Bronchial epithelial cell (primary cell): ENCODE measurements at regions not wholly inside any gene's neighbourhood (a gene's known extent, or its start where the extent isn't known, plus 50 kb on each side); places are given as distances from the start of the nearest gene placed in this dataset.

Experiments
- DNase-seq: peaks from one replicate; pipeline ENCODE4 v3.0.0-alpha.2; 2010; ENCODE audit warnings: low read depth
- FAIRE-seq: peaks from 2 replicates; lab custom pipeline; 2011; peaks lifted over from hg19 to GRCh38; lab: Jason Lieb, UNC
- H3K27me3 ChIP-seq: 2 replicates; pipeline ENCODE4 v1.5.1; 2011; ENCODE audit warnings: low read length; ENCODE audit not compliant: control insufficient read depth, insufficient read depth
- H3K36me3 ChIP-seq: 2 replicates; pipeline ENCODE4 v1.5.1; 2011; ENCODE audit warnings: low read length; ENCODE audit not compliant: control insufficient read depth, insufficient read depth
- H3K4me3 ChIP-seq: 2 replicates; pipeline ENCODE4 v1.5.1; 2011; ENCODE audit warnings: mild to moderate bottlenecking, low read depth, low read length, control low read depth
- CTCF ChIP-seq: IDR thresholded peaks from 2 replicates; pipeline ENCODE4 v1.5.1; 2011; ENCODE audit warnings: mild to moderate bottlenecking, moderate library complexity, low read length, control low read depth, inconsistent platforms; ENCODE audit not compliant: insufficient read depth, severe bottlenecking

GRCh38 chr13:109381546-109382180, 404.7 kb downstream of the IRS2 start:
- Histone ChIP-seq H3K36me3 (no peaks in the 10 kb centered on the region), H3K27me3 (peaks cover 2% of the 10 kb centered on the region), H3K4me3 (no peak overlapping the region)
- FAIRE-seq = no peak
- no peak for DNase-seq
- TF ChIP-seq CTCF = no peak

GRCh38 chr13:109380457-109380856, 405.9 kb downstream of the IRS2 start:
- Histone ChIP-seq H3K36me3 (no peaks in the 10 kb centered on the region), H3K27me3 (peaks cover 2% of the 10 kb centered on the region), H3K4me3 (no peak overlapping the region)
- FAIRE-seq = no peak
- TF ChIP-seq CTCF = no peak
- no peak for DNase-seq

GRCh38 chr13:109379930-109380329, 406.5 kb downstream of the IRS2 start:
- Histone ChIP-seq H3K36me3 (no peaks in the 10 kb centered on the region), H3K27me3 (peaks cover 2% of the 10 kb centered on the region), H3K4me3 (no peak overlapping the region)
- no peak for TF ChIP-seq CTCF
- no peak for DNase-seq
- no peak for FAIRE-seq

- DNase-seq = no peak
- TF ChIP-seq CTCF = no peak
- Histone ChIP-seq H3K4me3 (no peak overlapping the region), H3K27me3 (peaks cover 2% of the 10 kb centered on the region), H3K36me3 (no peaks in the 10 kb centered on the region)
- FAIRE-seq = no peak
Observed at GRCh38 chr13:109376936-109377335, 409.4 kb downstream of the IRS2 start.

GRCh38 chr13:109374609-109375200, 411.7 kb downstream of the IRS2 start:
- no peak overlapping the region for H3K4me3 ChIP-seq
- no peak for TF ChIP-seq CTCF
- peaks cover under 1% of the 10 kb centered on the region for H3K27me3 ChIP-seq
- peak; percentile 92 for FAIRE-seq
- DNase-seq = no peak
- no peaks in the 10 kb centered on the region for H3K36me3 ChIP-seq
